ENCODE measurements at regions not wholly inside any gene's neighbourhood (a gene's known extent, or its start where the extent isn't known, plus 50 kb on each side); places are given as distances from the start of the nearest gene placed in this dataset.

DNA sequence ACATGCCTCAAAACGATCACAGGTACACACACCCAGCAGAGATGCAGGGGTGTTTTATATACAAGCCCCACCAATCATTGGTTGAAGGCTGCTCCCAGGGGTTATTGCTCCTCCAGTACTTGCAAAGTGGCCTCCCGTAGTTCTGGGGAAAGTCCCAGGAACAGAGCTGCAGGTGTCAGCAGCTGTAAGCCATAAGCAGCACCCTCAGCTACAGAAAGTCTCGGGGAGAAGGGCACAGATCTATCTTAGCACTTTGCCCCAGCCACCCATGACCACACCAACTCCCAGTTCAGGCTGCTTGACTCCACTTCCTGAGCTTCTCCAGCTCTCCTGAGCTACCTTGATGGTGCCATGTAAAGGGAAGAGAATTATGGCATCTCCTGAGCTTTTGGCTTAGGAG is 222.7 kb upstream of the GJB5 start:
- TF ChIP-seq EZH2 (IDR thresholded peaks at IDR 0.05; ENCODE audit: low read depth) = no peak
- TF ChIP-seq, protein P1, sequence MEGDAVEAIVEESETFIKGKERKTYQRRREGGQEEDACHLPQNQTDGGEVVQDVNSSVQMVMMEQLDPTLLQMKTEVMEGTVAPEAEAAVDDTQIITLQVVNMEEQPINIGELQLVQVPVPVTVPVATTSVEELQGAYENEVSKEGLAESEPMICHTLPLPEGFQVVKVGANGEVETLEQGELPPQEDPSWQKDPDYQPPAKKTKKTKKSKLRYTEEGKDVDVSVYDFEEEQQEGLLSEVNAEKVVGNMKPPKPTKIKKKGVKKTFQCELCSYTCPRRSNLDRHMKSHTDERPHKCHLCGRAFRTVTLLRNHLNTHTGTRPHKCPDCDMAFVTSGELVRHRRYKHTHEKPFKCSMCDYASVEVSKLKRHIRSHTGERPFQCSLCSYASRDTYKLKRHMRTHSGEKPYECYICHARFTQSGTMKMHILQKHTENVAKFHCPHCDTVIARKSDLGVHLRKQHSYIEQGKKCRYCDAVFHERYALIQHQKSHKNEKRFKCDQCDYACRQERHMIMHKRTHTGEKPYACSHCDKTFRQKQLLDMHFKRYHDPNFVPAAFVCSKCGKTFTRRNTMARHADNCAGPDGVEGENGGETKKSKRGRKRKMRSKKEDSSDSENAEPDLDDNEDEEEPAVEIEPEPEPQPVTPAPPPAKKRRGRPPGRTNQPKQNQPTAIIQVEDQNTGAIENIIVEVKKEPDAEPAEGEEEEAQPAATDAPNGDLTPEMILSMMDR (conservative IDR thresholded peaks at IDR 0.05) = no peak

All from PC-9 (cell line).